ENCODE measurements at regions not wholly inside any gene's neighbourhood (a gene's known extent, or its start where the extent isn't known, plus 50 kb on each side); places are given as distances from the start of the nearest gene placed in this dataset.
"Not testable (repeated sequence)": the region's sequence is repeated elsewhere in the genome, so short reads cannot be mapped to it uniquely, and the experiment has no call there.

GRCh38 chr1:829324-829723 lies 94.4 kb upstream of the SAMD11 start:
- not testable (repeated sequence) for DNase-seq; H3K27me3 Mint-ChIP-seq (ENCODE audit: low read depth in 3 of 3); H3K9me3 Mint-ChIP-seq
- Mint-ChIP-seq H3K27ac (peak overlapping the region in 1 of 6 donors; percentile 15), H3K4me1 (peaks cover 28 to 30% of the 10 kb centered on the region in 2 donors), H3K4me3 (peak overlapping the region in 3 of 5 donors; percentile 13 to 21 (median 21)), H3K36me3 (peaks cover 11 to 15% (median 14%) of the 10 kb centered on the region in 3 donors)

- H3K4me3 Mint-ChIP-seq; DNase-seq; H3K27ac Mint-ChIP-seq; H3K27me3 Mint-ChIP-seq (ENCODE audit: low read depth in 3 of 3); H3K9me3 Mint-ChIP-seq: not testable (repeated sequence)
- peaks cover 26% of the 10 kb centered on the region in 2 donors for H3K4me1 Mint-ChIP-seq
- H3K36me3 Mint-ChIP-seq: peaks cover 11 to 15% (median 14%) of the 10 kb centered on the region in 3 donors
Measured at GRCh38 chr1:829932-830331, 93.8 kb upstream of the SAMD11 start.

GRCh38 chr1:830750-831149 lies 93.0 kb upstream of the SAMD11 start:
- not testable (repeated sequence) for H3K27me3 Mint-ChIP-seq (ENCODE audit: low read depth in 3 of 3); H3K4me3 Mint-ChIP-seq; DNase-seq; H3K27ac Mint-ChIP-seq; H3K9me3 Mint-ChIP-seq
- peaks cover 11 to 15% (median 14%) of the 10 kb centered on the region in 3 donors for H3K36me3 Mint-ChIP-seq
- H3K4me1 Mint-ChIP-seq: peaks cover 17 to 20% of the 10 kb centered on the region in 2 donors

GRCh38 chr1:831522-831921 lies 92.2 kb upstream of the SAMD11 start:
- peaks cover 12 to 15% (median 14%) of the 10 kb centered on the region in 3 donors for H3K36me3 Mint-ChIP-seq

GRCh38 chr1:832136-832535 lies 91.6 kb upstream of the SAMD11 start:
- peaks cover 14 to 15% (median 15%) of the 10 kb centered on the region in 3 donors for H3K36me3 Mint-ChIP-seq
- no peaks in the 10 kb centered on the region for H3K9me3 Mint-ChIP-seq
- no peak overlapping the region for H3K4me3 Mint-ChIP-seq
- H3K27me3 Mint-ChIP-seq (ENCODE audit: low read depth in 3 of 3): peaks cover 0 to 3% (median 2%) of the 10 kb centered on the region in 3 donors
- peaks cover 8 to 10% of the 10 kb centered on the region in 2 donors for H3K4me1 Mint-ChIP-seq
- DNase-seq: no peak
- H3K27ac Mint-ChIP-seq: no peak overlapping the region

More at GRCh38 chr1:831522-831921, 92.2 kb upstream of the SAMD11 start:
- H3K9me3 Mint-ChIP-seq: no peaks in the 10 kb centered on the region
- H3K4me1 Mint-ChIP-seq: peaks cover 10 to 15% of the 10 kb centered on the region in 2 donors
- no peak overlapping the region for H3K4me3 Mint-ChIP-seq
- H3K27ac Mint-ChIP-seq: no peak overlapping the region
- peaks cover under 1 to 5% (median 2%) of the 10 kb centered on the region in 3 donors for H3K27me3 Mint-ChIP-seq (ENCODE audit: low read depth in 3 of 3)
- no peak for DNase-seq

- not testable (repeated sequence) for H3K9me3 Mint-ChIP-seq; H3K4me3 Mint-ChIP-seq; H3K27me3 Mint-ChIP-seq (ENCODE audit: low read depth in 3 of 3); DNase-seq; H3K27ac Mint-ChIP-seq
- H3K4me1 Mint-ChIP-seq: peaks cover 16% of the 10 kb centered on the region in 2 donors
- peaks cover 14 to 15% (median 15%) of the 10 kb centered on the region in 3 donors for H3K36me3 Mint-ChIP-seq
Measured at GRCh38 chr1:833226-833625, 90.5 kb upstream of the SAMD11 start.

- H3K4me3 Mint-ChIP-seq; H3K9me3 Mint-ChIP-seq; H3K27ac Mint-ChIP-seq; DNase-seq; H3K27me3 Mint-ChIP-seq (ENCODE audit: low read depth in 3 of 3): not testable (repeated sequence)
- Mint-ChIP-seq H3K36me3 (peaks cover 14 to 15% (median 15%) of the 10 kb centered on the region in 3 donors), H3K4me1 (peaks cover 15 to 18% of the 10 kb centered on the region in 2 donors)
Measured at GRCh38 chr1:835509-835908, 88.2 kb upstream of the SAMD11 start.

- not testable (repeated sequence) for H3K27ac Mint-ChIP-seq, H3K9me3 Mint-ChIP-seq
Measured at GRCh38 chr1:837601-838000, 86.1 kb upstream of the SAMD11 start.

GRCh38 chr1:838291-838690 lies 85.4 kb upstream of the SAMD11 start:
- not testable (repeated sequence) for H3K27me3 Mint-ChIP-seq (ENCODE audit: low read depth in 3 of 3); H3K9me3 Mint-ChIP-seq
- Mint-ChIP-seq H3K27ac (peak overlapping the region in 3 of 6 donors; percentile 12 to 57 (median 47)), H3K4me1 (peaks cover 17 to 23% of the 10 kb centered on the region in 2 donors), H3K4me3 (peak overlapping the region in 2 of 5 donors; percentile 3 to 45), H3K36me3 (peaks cover 3 to 12% (median 5%) of the 10 kb centered on the region in 3 donors)
- peak in 1 of 3 donors; percentile 21 for DNase-seq

More at GRCh38 chr1:837601-838000, 86.1 kb upstream of the SAMD11 start:
- H3K4me1 Mint-ChIP-seq: peaks cover 15 to 18% of the 10 kb centered on the region in 2 donors
- H3K4me3 Mint-ChIP-seq; DNase-seq; H3K27me3 Mint-ChIP-seq (ENCODE audit: low read depth in 3 of 3): not testable (repeated sequence)
- H3K36me3 Mint-ChIP-seq: peaks cover 8 to 12% (median 12%) of the 10 kb centered on the region in 3 donors

GRCh38 chr1:840592-840991 lies 83.1 kb upstream of the SAMD11 start:
- not testable (repeated sequence) for H3K27me3 Mint-ChIP-seq (ENCODE audit: low read depth in 3 of 3); H3K4me3 Mint-ChIP-seq; H3K36me3 Mint-ChIP-seq; DNase-seq; H3K9me3 Mint-ChIP-seq; H3K27ac Mint-ChIP-seq
- H3K4me1 Mint-ChIP-seq: peaks cover 33 to 41% of the 10 kb centered on the region in 2 donors

- H3K9me3 Mint-ChIP-seq; H3K4me3 Mint-ChIP-seq; H3K27ac Mint-ChIP-seq; H3K27me3 Mint-ChIP-seq (ENCODE audit: low read depth in 3 of 3); DNase-seq; H3K36me3 Mint-ChIP-seq: not testable (repeated sequence)
- peaks cover 34 to 44% of the 10 kb centered on the region in 2 donors for H3K4me1 Mint-ChIP-seq
Measured at GRCh38 chr1:841671-842425, 81.9 kb upstream of the SAMD11 start.

- peak overlapping the region in 2 of 6 donors; percentile 29 to 81 for H3K27ac Mint-ChIP-seq
- not testable (repeated sequence) for H3K36me3 Mint-ChIP-seq; H3K27me3 Mint-ChIP-seq (ENCODE audit: low read depth in 3 of 3); DNase-seq; H3K9me3 Mint-ChIP-seq; H3K4me3 Mint-ChIP-seq
- H3K4me1 Mint-ChIP-seq: peaks cover 27 to 35% of the 10 kb centered on the region in 2 donors
Measured at GRCh38 chr1:842799-843198, 80.9 kb upstream of the SAMD11 start.

- Mint-ChIP-seq H3K4me1 (peaks cover 19 to 26% of the 10 kb centered on the region in 2 donors), H3K4me3 (peak overlapping the region in 4 of 5 donors; percentile 13 to 55 (median 36)), H3K27ac (peak overlapping the region; percentile 77 to 89 (median 84))
- H3K27me3 Mint-ChIP-seq (ENCODE audit: low read depth in 3 of 3); H3K9me3 Mint-ChIP-seq; DNase-seq; H3K36me3 Mint-ChIP-seq: not testable (repeated sequence)
Measured at GRCh38 chr1:843946-844345, 79.8 kb upstream of the SAMD11 start.

GRCh38 chr1:844472-845026 lies 79.2 kb upstream of the SAMD11 start:
- Mint-ChIP-seq H3K27ac (peak overlapping the region; percentile 77 to 89 (median 84)), H3K4me3 (peak overlapping the region; percentile 13 to 55 (median 39)), H3K9me3 (no peaks in the 10 kb centered on the region), H3K4me1 (peaks cover 19 to 26% of the 10 kb centered on the region in 2 donors), H3K36me3 (peaks cover 0 to 4% (median 3%) of the 10 kb centered on the region in 3 donors), H3K27me3 (ENCODE audit: low read depth in 3 of 3) (peaks cover 0 to 2% (median 0%) of the 10 kb centered on the region in 3 donors)
- no peak for DNase-seq
